Skin epidermis (tissue), 12 donors: ENCODE measurements at regions not wholly inside any gene's neighbourhood (a gene's known extent, or its start where the extent isn't known, plus 50 kb on each side); places are given as distances from the start of the nearest gene placed in this dataset.

Source experiments
- H3K27ac ChIP-seq, 21 experiments: fragments of 200-600 bp; sonication (generic) in 11 of 21; one replicate each; pipeline ENCODE4 v1.5.0; 2020; ENCODE audit warnings: mild to moderate bottlenecking in 3 of 21, inconsistent platforms in 2 of 21, moderate library complexity in 2 of 21
- H3K4me3 ChIP-seq, 7 experiments: fragments of 200-600 bp; sonication (generic) in 2 of 7; one replicate each; pipeline ENCODE4 v1.5.0; 2020; ENCODE audit warnings: inconsistent platforms in 2 of 7, mild to moderate bottlenecking in 2 of 7, moderate library complexity in 1 of 7

DNA sequence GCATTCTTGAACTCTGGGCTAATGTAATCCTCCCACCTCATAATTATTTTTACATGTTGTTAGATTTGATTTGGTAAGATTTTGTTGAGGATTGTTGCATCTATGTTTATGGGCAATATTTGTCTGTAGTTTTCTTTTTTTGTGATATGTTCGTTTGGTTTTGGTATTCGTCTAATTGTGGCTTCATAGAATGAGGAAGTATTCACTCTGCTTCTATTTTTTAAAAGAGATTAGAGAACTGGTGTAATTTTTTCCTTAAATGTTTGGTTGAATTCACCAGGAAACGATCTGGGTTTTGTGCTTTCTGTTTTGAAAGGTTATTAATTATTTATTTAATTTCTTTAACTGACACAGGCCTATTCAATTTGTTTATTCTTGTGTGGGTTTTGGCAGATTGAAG is 161.2 kb upstream of the NUDT6 start:
- Histone ChIP-seq H3K4me3 (no peak overlapping the region), H3K27ac (peak overlapping the region in 1 of 21 experiments; percentile 6)

GRCh38 chr4:123088501-123088900 is 166.1 kb upstream of the NUDT6 start:
- no peak overlapping the region for H3K27ac ChIP-seq
- H3K4me3 ChIP-seq: no peak overlapping the region

- Histone ChIP-seq H3K27ac (no peak overlapping the region), H3K4me3 (no peak overlapping the region)
These were observed 168.5 kb upstream of the NUDT6 start for GRCh38 chr4:123090886-123091285.

GRCh38 chr4:123092586-123092985 is 170.2 kb upstream of the NUDT6 start:
- Histone ChIP-seq H3K4me3 (no peak overlapping the region), H3K27ac (no peak overlapping the region)

- no peak overlapping the region for H3K27ac ChIP-seq
These were observed 170.8 kb upstream of the NUDT6 start for GRCh38 chr4:123093236-123093635.

DNA sequence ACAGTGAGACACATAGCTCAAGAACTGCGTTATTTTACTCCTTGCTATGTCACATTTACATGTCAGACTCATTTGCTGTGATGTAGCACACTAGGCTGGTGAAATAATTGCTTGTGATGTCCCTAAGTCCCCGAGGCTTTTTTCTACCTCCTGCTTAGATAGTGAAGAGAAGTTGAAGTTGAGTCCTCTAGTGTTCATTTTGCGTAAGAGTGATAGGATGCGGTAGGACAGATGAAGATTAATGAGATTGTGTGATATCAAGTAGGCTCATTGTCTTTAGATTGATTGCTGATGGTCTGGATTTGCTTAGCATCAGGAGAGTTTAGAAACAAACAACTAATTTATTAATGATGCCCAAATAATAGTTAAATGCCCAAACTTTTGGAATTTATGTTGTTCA is 173.6 kb upstream of the NUDT6 start:
- H3K27ac ChIP-seq: no peak overlapping the region
- H3K4me3 ChIP-seq: no peak overlapping the region

More at GRCh38 chr4:123093236-123093635, 170.8 kb upstream of the NUDT6 start:
- H3K4me3 ChIP-seq: no peak overlapping the region

GRCh38 chr4:123102897-123103471 is 180.6 kb upstream of the NUDT6 start:
- no peak overlapping the region for H3K27ac ChIP-seq
- H3K4me3 ChIP-seq: no peak overlapping the region

- no peak overlapping the region for H3K27ac ChIP-seq
- H3K4me3 ChIP-seq: no peak overlapping the region
These were observed 182.1 kb upstream of the NUDT6 start for GRCh38 chr4:123104310-123105025.

- H3K4me3 ChIP-seq: no peak overlapping the region
- H3K27ac ChIP-seq: no peak overlapping the region
These were observed 182.6 kb upstream of the NUDT6 start for GRCh38 chr4:123105026-123105420.

DNA sequence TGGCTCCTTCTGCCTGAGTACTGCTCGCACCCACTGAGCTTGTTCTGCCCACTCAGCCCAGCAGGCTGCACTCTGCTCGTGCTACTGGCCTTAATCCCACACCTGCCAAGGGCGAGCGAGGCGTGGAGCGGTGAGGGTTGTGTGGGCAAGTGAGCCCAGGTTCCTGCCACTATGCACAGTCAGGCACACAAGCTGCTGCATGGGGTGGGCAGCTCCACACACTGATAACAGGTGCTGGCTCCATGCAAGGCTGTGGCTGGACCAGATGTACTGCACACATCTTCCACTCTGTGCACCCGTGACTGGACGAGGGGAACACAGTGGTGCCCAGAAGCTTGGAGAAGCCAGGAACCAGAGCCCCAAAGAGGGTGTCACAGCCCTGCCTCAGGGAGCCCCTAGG is 184.3 kb upstream of the NUDT6 start:
- no peak overlapping the region for H3K27ac ChIP-seq

GRCh38 chr4:123107444-123108252 is 185.3 kb upstream of the NUDT6 start:
- H3K27ac ChIP-seq: no peak overlapping the region

More for the DNA sequence above, 184.3 kb upstream of the NUDT6 start:
- H3K4me3 ChIP-seq: no peak overlapping the region

GRCh38 chr4:123109139-123109538 is 186.7 kb upstream of the NUDT6 start:
- no peak overlapping the region for H3K4me3 ChIP-seq
- no peak overlapping the region for H3K27ac ChIP-seq

More at GRCh38 chr4:123107444-123108252, 185.3 kb upstream of the NUDT6 start:
- no peak overlapping the region for H3K4me3 ChIP-seq

- H3K4me3 ChIP-seq: no peak overlapping the region
These were observed 187.8 kb upstream of the NUDT6 start for GRCh38 chr4:123110147-123110546.

DNA sequence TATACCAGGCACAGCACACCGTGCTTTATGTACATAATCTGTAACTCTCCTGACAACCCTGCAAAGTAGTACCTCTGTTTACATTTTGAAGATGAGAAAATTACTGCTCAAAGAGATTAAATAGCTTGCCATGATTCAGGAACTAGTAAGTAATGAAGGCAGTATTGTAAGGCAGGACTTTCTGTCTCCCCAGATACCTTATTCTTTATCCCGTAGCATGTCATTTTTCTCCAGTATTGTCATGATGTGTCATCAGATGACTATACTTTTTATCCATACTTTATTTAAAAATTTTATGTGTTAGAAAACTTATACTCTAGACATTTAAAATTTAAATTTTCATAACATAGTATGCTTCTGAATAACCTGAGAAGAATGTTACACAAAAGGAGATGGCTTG is 188.3 kb upstream of the NUDT6 start:
- H3K27ac ChIP-seq: no peak overlapping the region
- H3K4me3 ChIP-seq: no peak overlapping the region

More at GRCh38 chr4:123110147-123110546, 187.8 kb upstream of the NUDT6 start:
- no peak overlapping the region for H3K27ac ChIP-seq

GRCh38 chr4:123113155-123113554 is 190.8 kb upstream of the NUDT6 start:
- Histone ChIP-seq H3K4me3 (no peak overlapping the region), H3K27ac (no peak overlapping the region)

GRCh38 chr4:123114084-123114914 is 191.9 kb upstream of the NUDT6 start:
- peak overlapping the region in 1 of 21 experiments; percentile 29 for H3K27ac ChIP-seq
- no peak overlapping the region for H3K4me3 ChIP-seq

DNA sequence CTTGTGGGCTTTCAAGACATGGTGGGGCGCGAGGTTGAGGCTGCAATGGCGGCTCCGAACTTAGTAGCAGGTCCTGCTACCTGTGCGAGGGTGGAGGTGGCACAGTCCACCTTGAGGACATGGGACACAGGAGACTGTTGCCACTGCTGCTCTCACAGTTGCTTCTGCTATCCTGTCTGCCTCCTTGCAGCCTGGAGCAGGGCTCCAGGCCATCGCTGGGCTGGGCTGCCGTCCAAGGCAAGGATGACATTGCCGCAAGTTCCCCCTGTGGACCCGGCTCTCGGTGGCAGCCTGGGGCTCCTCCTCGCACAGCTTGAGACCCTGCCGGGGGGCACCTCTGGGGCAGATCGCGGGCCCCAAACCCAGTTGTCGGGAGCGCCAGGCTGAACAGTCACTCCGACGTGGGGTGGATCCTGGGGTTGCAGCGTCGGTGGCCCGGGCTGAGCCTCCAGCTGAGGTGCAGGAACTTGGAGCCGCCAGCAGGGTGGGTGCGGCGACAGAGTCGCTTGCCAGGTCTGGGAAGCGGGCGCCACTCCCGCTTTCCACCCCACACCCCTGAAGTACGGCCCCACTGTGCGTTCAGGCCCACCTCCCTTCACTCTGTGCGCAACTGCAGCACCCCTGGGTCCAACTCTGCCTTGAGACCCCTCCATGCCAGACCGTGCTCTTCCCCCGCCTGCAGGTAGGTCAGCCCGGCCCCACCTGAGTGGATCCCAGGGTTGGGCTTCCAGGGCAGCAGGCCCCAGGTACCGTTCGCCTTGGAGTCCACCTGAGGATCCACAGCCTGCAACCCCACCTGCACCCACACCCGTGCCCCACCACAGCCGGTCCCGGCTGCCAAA is 192.7 kb upstream of the NUDT6 start:
- Histone ChIP-seq H3K4me3 (no peak overlapping the region), H3K27ac (no peak overlapping the region)

DNA sequence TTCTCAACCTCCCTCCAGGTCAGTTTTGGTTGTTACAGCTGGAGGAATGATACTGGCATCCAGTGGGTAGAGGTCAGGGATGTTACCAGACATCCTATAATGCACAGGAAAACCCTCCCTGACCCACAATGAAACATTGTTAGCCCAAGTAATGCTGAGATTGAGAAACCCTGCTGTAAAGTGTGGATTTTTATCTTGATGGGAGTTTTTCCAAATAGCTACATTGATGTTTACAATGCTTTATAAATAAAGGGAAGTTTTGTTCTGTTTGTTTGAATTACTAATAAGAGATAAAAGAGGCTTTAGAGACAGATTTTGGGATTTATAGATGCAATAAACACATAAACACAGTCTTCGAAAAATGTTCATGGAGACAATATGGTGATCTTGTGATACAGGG is 194.0 kb upstream of the NUDT6 start:
- H3K4me3 ChIP-seq: no peak overlapping the region
- H3K27ac ChIP-seq: no peak overlapping the region

GRCh38 chr4:123120473-123120872 is 198.1 kb upstream of the NUDT6 start:
- H3K4me3 ChIP-seq: no peak overlapping the region
- H3K27ac ChIP-seq: no peak overlapping the region
